PC-3 (cell line): ENCODE measurements at regions not wholly inside any gene's neighbourhood (a gene's known extent, or its start where the extent isn't known, plus 50 kb on each side); places are given as distances from the start of the nearest gene placed in this dataset.

ENCODE experiments used
- EZH2 ChIP-seq: fragments of 300-600 bp; sonication (generic); IDR thresholded peaks from one replicate; pipeline ENCODE4 v1.6.1; 2017; ENCODE audit warnings: antibody characterized with exemption, mild to moderate bottlenecking, low read length; ENCODE audit not compliant: unreplicated experiment
- TF ChIP-seq, protein P1 (sequence below): fragments of 300-600 bp; sonication (generic); conservative IDR thresholded peaks from 2 replicates; pipeline ENCODE4 v1.5.1; 2017; ENCODE audit warnings: antibody characterized with exemption, low read depth, mild to moderate bottlenecking, low read length

DNA sequence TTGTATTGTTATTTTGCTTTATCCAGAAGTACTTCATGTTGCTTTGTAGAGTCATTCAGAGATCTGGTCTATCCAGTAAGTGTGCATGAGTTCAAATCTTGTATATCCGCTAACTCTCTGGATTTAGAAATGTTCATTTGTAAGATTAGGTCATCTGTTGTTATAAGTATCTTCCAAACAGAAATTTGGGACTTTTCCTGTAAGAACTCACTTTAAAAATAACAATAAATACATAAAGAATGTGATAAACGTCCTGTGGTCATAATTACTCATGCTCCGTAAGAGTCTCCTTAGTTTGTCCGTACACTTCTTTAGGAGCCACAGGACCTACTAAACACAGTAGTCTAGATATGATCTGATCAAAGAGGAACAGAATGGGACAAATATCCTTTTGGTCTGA is 699.9 kb upstream of the SLC8A1 start:
- TF ChIP-seq, protein P1, sequence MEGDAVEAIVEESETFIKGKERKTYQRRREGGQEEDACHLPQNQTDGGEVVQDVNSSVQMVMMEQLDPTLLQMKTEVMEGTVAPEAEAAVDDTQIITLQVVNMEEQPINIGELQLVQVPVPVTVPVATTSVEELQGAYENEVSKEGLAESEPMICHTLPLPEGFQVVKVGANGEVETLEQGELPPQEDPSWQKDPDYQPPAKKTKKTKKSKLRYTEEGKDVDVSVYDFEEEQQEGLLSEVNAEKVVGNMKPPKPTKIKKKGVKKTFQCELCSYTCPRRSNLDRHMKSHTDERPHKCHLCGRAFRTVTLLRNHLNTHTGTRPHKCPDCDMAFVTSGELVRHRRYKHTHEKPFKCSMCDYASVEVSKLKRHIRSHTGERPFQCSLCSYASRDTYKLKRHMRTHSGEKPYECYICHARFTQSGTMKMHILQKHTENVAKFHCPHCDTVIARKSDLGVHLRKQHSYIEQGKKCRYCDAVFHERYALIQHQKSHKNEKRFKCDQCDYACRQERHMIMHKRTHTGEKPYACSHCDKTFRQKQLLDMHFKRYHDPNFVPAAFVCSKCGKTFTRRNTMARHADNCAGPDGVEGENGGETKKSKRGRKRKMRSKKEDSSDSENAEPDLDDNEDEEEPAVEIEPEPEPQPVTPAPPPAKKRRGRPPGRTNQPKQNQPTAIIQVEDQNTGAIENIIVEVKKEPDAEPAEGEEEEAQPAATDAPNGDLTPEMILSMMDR = no peak
- no peak for TF ChIP-seq EZH2
